ENCODE measurements at regions not wholly inside any gene's neighbourhood (a gene's known extent, or its start where the extent isn't known, plus 50 kb on each side); places are given as distances from the start of the nearest gene placed in this dataset.

GRCh38 chr7:52143219-52143618 lies 826.6 kb upstream of the COBL start:
- no peaks in the 10 kb centered on the region for H3K4me1 Mint-ChIP-seq
- ChIA-PET CTCF (no interaction called here), POLR2A (interaction anchor here (0.6 kb wide), 1 partner anchor 148 kb away, joined by 3 read pairs; no protein-coding TSS in a partner anchor)
- DNase-seq = no peak
- H3K36me3 Mint-ChIP-seq (ENCODE audit: low read depth) = no peaks in the 10 kb centered on the region
- ATAC-seq (ENCODE audit: low read depth) = no peak
- H3K4me3 Mint-ChIP-seq = no peak overlapping the region
- intact Hi-C loops (cut with micrococcal nuclease) = no loop called here
- H3K9me3 Mint-ChIP-seq = peaks cover 4% of the 10 kb centered on the region
- H3K27ac Mint-ChIP-seq = no peak overlapping the region
- no peaks in the 10 kb centered on the region for H3K27me3 Mint-ChIP-seq
- TF ChIP-seq CTCF (IDR thresholded peaks at IDR 0.05) = no peak

DNA sequence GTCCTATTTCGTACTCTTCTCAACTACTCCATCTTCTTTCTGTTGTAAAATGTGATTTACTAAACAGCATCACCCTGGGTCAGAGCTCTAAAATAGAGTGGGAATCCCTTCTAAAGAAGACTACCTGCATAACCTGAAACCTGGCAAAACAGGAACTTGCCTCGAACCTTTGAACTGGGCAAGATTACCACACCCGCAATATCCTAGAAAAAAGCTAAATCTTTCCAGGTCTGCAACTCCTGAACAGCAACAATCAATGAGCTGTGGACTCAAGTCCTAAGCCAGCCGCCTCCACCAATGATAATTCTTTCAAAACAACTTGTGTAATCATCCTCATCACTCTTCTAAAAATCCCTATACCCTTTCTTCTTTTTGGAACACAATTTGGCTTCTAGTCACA lies 824.2 kb upstream of the COBL start:
- ChIA-PET CTCF (no interaction called here), POLR2A (no interaction called here)
- intact Hi-C loops (cut with micrococcal nuclease) = no loop called here
- no peak for DNase-seq
- Mint-ChIP-seq H3K4me1 (no peaks in the 10 kb centered on the region), H3K36me3 (ENCODE audit: low read depth) (no peaks in the 10 kb centered on the region), H3K27ac (no peak overlapping the region), H3K4me3 (no peak overlapping the region), H3K27me3 (no peaks in the 10 kb centered on the region), H3K9me3 (peaks cover 5% of the 10 kb centered on the region)
- no peak for TF ChIP-seq CTCF (IDR thresholded peaks at IDR 0.05)
- no peak for ATAC-seq (ENCODE audit: low read depth)

DNA sequence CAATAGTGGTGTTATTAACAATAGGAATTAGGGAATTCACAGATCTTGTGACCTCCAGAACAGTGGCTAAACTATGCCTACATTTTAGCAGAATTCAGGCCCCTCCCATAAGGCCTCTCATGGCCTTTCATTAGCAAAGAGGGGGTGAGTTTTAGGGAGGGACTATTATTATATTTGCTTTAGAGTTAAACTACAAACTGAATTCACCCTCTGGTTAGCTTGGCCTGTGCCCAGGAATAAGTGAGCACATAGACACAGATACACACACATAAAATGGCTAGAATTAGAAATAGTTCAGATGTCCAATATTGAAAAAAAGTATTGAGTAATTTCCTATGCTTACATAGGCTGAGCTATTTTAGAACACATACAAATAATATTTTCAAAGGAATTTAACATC lies 818.8 kb upstream of the COBL start:
- DNase-seq = no peak
- H3K4me1 Mint-ChIP-seq = no peaks in the 10 kb centered on the region
- CTCF ChIA-PET = no interaction called here
- no peak for ATAC-seq (ENCODE audit: low read depth)
- POLR2A ChIA-PET = no interaction called here
- no peak overlapping the region for H3K27ac Mint-ChIP-seq
- intact Hi-C loops (cut with micrococcal nuclease) = no loop called here
- no peaks in the 10 kb centered on the region for H3K27me3 Mint-ChIP-seq
- TF ChIP-seq CTCF (IDR thresholded peaks at IDR 0.05) = no peak
- H3K9me3 Mint-ChIP-seq = peaks cover 5% of the 10 kb centered on the region
- no peak overlapping the region for H3K4me3 Mint-ChIP-seq
- no peaks in the 10 kb centered on the region for H3K36me3 Mint-ChIP-seq (ENCODE audit: low read depth)

- DNase-seq (no peak), ATAC-seq (ENCODE audit: low read depth) (no peak)
- no peak for TF ChIP-seq CTCF (IDR thresholded peaks at IDR 0.05)
- Mint-ChIP-seq H3K4me1 (no peaks in the 10 kb centered on the region), H3K36me3 (ENCODE audit: low read depth) (no peaks in the 10 kb centered on the region), H3K27ac (no peak overlapping the region), H3K27me3 (no peaks in the 10 kb centered on the region), H3K4me3 (no peak overlapping the region), H3K9me3 (peaks cover 2% of the 10 kb centered on the region)
- intact Hi-C loops (cut with micrococcal nuclease) = loop anchor here (10.0 kb wide), 1 partner anchor 56 kb away; no protein-coding TSS in a partner anchor
- ChIA-PET POLR2A (no interaction called here), CTCF (no interaction called here)
Measured at GRCh38 chr7:52129278-52129677, 812.7 kb upstream of the COBL start.

DNA sequence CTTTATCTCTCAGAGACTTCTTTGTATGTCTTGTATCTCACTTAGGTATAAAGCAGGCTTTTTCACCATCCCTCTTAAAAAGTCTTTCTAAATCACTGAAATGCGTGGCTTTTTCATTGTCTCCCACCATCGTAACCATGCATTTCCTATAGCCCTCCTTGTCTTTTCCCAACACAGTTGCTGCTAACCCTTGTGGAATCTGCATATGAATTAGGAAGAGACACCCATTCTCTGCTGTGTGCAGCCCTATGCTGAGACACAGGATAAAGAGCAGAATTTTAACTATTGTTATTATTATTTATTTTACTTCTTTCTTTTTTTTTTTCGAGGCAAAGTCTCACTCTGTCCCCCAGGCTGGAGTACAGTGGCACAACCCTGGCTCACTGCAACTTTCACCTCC lies 804.3 kb upstream of the COBL start:
- DNase-seq (no peak), ATAC-seq (ENCODE audit: low read depth) (no peak)
- Mint-ChIP-seq H3K4me1 (no peaks in the 10 kb centered on the region), H3K27ac (no peak overlapping the region), H3K36me3 (ENCODE audit: low read depth) (no peaks in the 10 kb centered on the region), H3K9me3 (peaks cover 6% of the 10 kb centered on the region), H3K4me3 (no peak overlapping the region), H3K27me3 (no peaks in the 10 kb centered on the region)
- TF ChIP-seq CTCF (IDR thresholded peaks at IDR 0.05) = no peak
- POLR2A ChIA-PET = no interaction called here
- intact Hi-C loops (cut with micrococcal nuclease) = loop anchor here (10.0 kb wide), 1 partner anchor 64 kb away; no protein-coding TSS in a partner anchor
- CTCF ChIA-PET = no interaction called here

Data from activated B cell treated with CpG ODN at 0.5 μM for 24 hours (primary cell).